Tibial nerve (tissue), 4 donors: ENCODE measurements at regions not wholly inside any gene's neighbourhood (a gene's known extent, or its start where the extent isn't known, plus 50 kb on each side); places are given as distances from the start of the nearest gene placed in this dataset.

Experiments used
- DNase-seq, 2 donors: peaks; one replicate each; pipeline ENCODE4 v3.0.0-alpha.2; 2019; ENCODE audit warnings: low spot score in 2 of 2
- H3K27ac ChIP-seq, 4 donors: fragments of 200-600 bp; sonication (generic) in 3 of 4; one replicate each; pipeline ENCODE4 v1.5.1; 2017 to 2019; ENCODE audit warnings: mild to moderate bottlenecking in 1 of 4
- H3K27me3 ChIP-seq, 2 donors: fragments of 200-600 bp; sonication (generic) in 1 of 2; one replicate each; pipeline versions ENCODE4 v1.5.1 to v1.6.0; 2017 to 2019
- H3K36me3 ChIP-seq, 3 donors: fragments of 200-600 bp; sonication (generic); one replicate each; pipeline ENCODE4 v1.5.1; 2018 to 2019
- H3K4me1 ChIP-seq, 4 donors: fragments of 200-600 bp; sonication (generic) in 3 of 4; one replicate each; pipeline ENCODE4 v1.5.1; 2017 to 2019
- H3K4me3 ChIP-seq, 4 donors: fragments of 200-600 bp; sonication (generic) in 3 of 4; one replicate each; pipeline ENCODE4 v1.5.1; 2017 to 2019; ENCODE audit warnings: mild to moderate bottlenecking in 1 of 4, moderate library complexity in 1 of 4
- H3K9me3 ChIP-seq, 4 donors: fragments of 200-600 bp; sonication (generic) in 3 of 4; one replicate each; pipeline ENCODE4 v1.5.1; 2017 to 2019
- CTCF ChIP-seq, 5 experiments: fragments of 200-600 bp in 3 of 5; fragments of 450-650 bp in 2 of 5; sonication (generic) in 3 of 5; IDR thresholded peaks; one replicate each; pipeline ENCODE4 v1.5.1; 2016 to 2019; ENCODE audit warnings: antibody characterized with exemption in 5 of 5, mild to moderate bottlenecking in 3 of 5, moderate library complexity in 2 of 5
- EP300 ChIP-seq, 2 donors: sonication (generic); formaldehyde crosslinking; IDR thresholded peaks; one replicate each; pipeline ENCODE4 v1.6.1; 2017; ENCODE audit warnings: antibody characterized with exemption in 2 of 2, mild to moderate bottlenecking in 1 of 2
- POLR2A ChIP-seq, 2 donors: fragments of 450-650 bp; IDR thresholded peaks; one replicate each; pipeline ENCODE4 v1.6.1; 2017; ENCODE audit warnings: antibody characterized with exemption in 2 of 2, mild to moderate bottlenecking in 2 of 2, moderate library complexity in 2 of 2
- WGBS, 2 donors: methylation state at CpG; one replicate each; pipeline ENCODE4 v1.1.5; 2018; 5-methylcytosine and 5-hydroxymethylcytosine counted together

DNA sequence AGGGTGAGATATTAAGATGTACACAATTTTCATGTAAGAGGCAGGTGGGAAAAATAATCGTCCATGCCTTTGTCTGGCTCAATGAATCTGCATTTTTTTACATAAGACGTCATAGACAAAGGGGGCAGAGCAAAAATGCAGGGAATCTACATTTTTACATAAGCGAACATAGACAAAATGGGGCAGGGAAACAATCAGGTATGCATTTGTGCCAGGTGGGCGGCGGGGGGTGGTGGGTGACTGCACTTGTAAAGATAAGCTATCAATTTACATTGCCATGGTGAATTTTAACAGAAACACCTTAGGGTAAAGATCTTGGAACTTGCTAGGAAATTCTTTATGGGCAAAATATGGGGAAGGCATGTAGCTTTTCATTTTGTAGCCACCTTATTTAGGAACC lies 96.3 kb upstream of the CES5A start:
- H3K27ac ChIP-seq, result no peak overlapping the region
- no peak overlapping the region for H3K4me3 ChIP-seq
- no peaks in the 10 kb centered on the region for H3K36me3 ChIP-seq
- TF ChIP-seq EP300 (IDR thresholded peaks at IDR 0.05), result no peak
- TF ChIP-seq POLR2A (IDR thresholded peaks at IDR 0.05), result no peak
- TF ChIP-seq CTCF (IDR thresholded peaks at IDR 0.05), result no peak
- DNase-seq, result no peak
- H3K4me1 ChIP-seq, result no peaks in the 10 kb centered on the region
- H3K27me3 ChIP-seq, result no peaks in the 10 kb centered on the region
- no peaks in the 10 kb centered on the region for H3K9me3 ChIP-seq
- WGBS, 2 donors, result 72 to 75% methylated on average over 5 of the region's 5 CpGs

DNA sequence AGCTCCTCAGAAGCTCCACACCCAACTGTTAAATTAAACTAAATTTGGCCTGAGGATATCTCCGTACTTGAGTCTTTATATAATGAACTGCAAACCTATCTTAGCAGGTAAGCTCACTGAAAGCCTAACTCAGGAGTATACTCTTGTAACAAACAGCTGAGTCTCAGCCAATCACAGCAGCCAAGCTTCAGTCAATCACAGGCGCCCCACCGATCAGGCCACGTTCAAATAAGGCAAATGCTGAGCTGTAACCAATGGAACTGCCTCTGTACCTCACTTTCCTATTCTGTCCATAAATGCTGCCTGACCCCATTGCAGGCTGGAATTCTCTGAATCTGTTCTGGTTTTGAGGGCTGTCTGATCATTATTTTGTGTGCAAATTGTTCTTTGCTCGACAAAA lies 93.0 kb upstream of the CES5A start:
- DNase-seq, result no peak
- no peak overlapping the region for H3K4me3 ChIP-seq
- no peaks in the 10 kb centered on the region for H3K36me3 ChIP-seq
- no peaks in the 10 kb centered on the region for H3K4me1 ChIP-seq
- TF ChIP-seq EP300 (IDR thresholded peaks at IDR 0.05) (no peak), POLR2A (IDR thresholded peaks at IDR 0.05) (no peak), CTCF (IDR thresholded peaks at IDR 0.05) (no peak)
- 58 to 65% methylated on average over 5 of the region's 5 CpGs for WGBS, 2 donors
- no peak overlapping the region for H3K27ac ChIP-seq
- H3K27me3 ChIP-seq, result no peaks in the 10 kb centered on the region
- H3K9me3 ChIP-seq, result no peaks in the 10 kb centered on the region

GRCh38 chr16:55964923-55965475 lies 89.8 kb upstream of the CES5A start:
- H3K4me1 ChIP-seq, result no peaks in the 10 kb centered on the region
- no peak overlapping the region for H3K27ac ChIP-seq
- TF ChIP-seq CTCF (IDR thresholded peaks at IDR 0.05) (no peak), POLR2A (IDR thresholded peaks at IDR 0.05) (no peak), EP300 (IDR thresholded peaks at IDR 0.05) (no peak)
- 70 to 80% methylated on average over 4 of the region's 4 CpGs for WGBS, 2 donors
- H3K9me3 ChIP-seq, result peaks cover 0 to 11% (median 0%) of the 10 kb centered on the region in 4 donors
- no peak overlapping the region for H3K4me3 ChIP-seq
- no peaks in the 10 kb centered on the region for H3K36me3 ChIP-seq
- no peaks in the 10 kb centered on the region for H3K27me3 ChIP-seq
- no peak for DNase-seq

DNA sequence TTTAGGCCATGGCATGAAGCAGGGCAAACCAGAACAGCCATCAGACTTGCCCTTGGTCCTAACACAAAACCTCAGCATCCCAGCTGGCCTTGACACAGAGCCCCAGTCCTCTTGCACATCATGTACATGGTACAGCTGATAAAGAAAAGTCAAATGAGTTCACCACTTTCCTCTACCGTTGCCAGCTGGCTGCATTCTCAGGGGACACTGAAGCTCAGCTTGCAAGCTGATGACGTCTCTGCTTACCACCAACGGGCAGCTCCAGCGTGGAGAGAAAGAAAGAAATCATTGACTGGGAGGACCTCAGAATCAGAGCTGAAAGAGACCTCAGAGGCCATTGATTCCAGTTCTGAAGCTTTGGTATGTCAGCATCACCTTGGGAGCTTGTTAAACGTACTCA lies 80.7 kb upstream of the CES5A start:
- no peak overlapping the region for H3K27ac ChIP-seq
- H3K36me3 ChIP-seq, result no peaks in the 10 kb centered on the region
- H3K4me1 ChIP-seq, result no peaks in the 10 kb centered on the region
- peaks cover 0 to 9% (median 0%) of the 10 kb centered on the region in 4 donors for H3K9me3 ChIP-seq
- H3K4me3 ChIP-seq, result no peak overlapping the region
- WGBS, 2 donors, result 21 to 51% methylated on average over 5 of the region's 5 CpGs
- DNase-seq, result no peak
- no peaks in the 10 kb centered on the region for H3K27me3 ChIP-seq
- TF ChIP-seq EP300 (IDR thresholded peaks at IDR 0.05) (no peak), POLR2A (IDR thresholded peaks at IDR 0.05) (no peak), CTCF (IDR thresholded peaks at IDR 0.05) (no peak)

GRCh38 chr16:55955424-55955823 lies 80.3 kb upstream of the CES5A start:
- 71 to 80% methylated on average over 4 of the region's 4 CpGs for WGBS, 2 donors
- no peak for TF ChIP-seq EP300 (IDR thresholded peaks at IDR 0.05)
- no peak for TF ChIP-seq CTCF (IDR thresholded peaks at IDR 0.05)
- no peak for TF ChIP-seq POLR2A (IDR thresholded peaks at IDR 0.05)
- no peak for DNase-seq
- Histone ChIP-seq H3K27me3 (no peaks in the 10 kb centered on the region), H3K9me3 (peaks cover 0 to 6% (median 0%) of the 10 kb centered on the region in 4 donors), H3K4me3 (no peak overlapping the region), H3K36me3 (no peaks in the 10 kb centered on the region), H3K4me1 (no peaks in the 10 kb centered on the region), H3K27ac (no peak overlapping the region)
